K562 (cell line): ENCODE measurements at regions not wholly inside any gene's neighbourhood (a gene's known extent, or its start where the extent isn't known, plus 50 kb on each side); places are given as distances from the start of the nearest gene placed in this dataset.

Experiments
- BHLHE40 ChIP-seq: IDR thresholded peaks from 2 replicates; pipeline ENCODE4 v1.6.1; 2011; ENCODE audit warnings: low read length, improper control_type of control experiment
- CREB1 ChIP-seq, 2 experiments: sonication (generic) in 1 of 2; formaldehyde crosslinking in 1 of 2; IDR thresholded peaks; 2 replicates each; pipeline versions ENCODE4 v1.6.1 to v1.8.0; 2012 to 2022; ENCODE audit warnings: inconsistent platforms in 1 of 2, mild to moderate bottlenecking in 1 of 2, missing genetic modification reagents in 1 of 2, moderate library complexity in 1 of 2
- EZH2 ChIP-seq: IDR thresholded peaks from 2 replicates; pipeline ENCODE4 v1.6.1; 2012; ENCODE audit warnings: low read depth, mild to moderate bottlenecking, inconsistent platforms, low read length, borderline replicate concordance
- MAFK ChIP-seq: IDR thresholded peaks from 2 replicates; pipeline ENCODE4 v1.6.1; 2011; ENCODE audit warnings: low read length, improper control_type of control experiment
- NR2C2 ChIP-seq, 2 experiments: fragments of 200-800 bp in 1 of 2; sonication (Bioruptor generic) in 1 of 2; sonication (generic) in 1 of 2; formaldehyde crosslinking in 1 of 2; IDR thresholded peaks; 2 replicates each; pipeline versions ENCODE4 v1.6.1 to v1.8.0; 2016 to 2022; ENCODE audit warnings: mild to moderate bottlenecking in 1 of 2, missing compliant biosample characterization in 1 of 2, missing genetic modification characterization in 1 of 2, missing genetic modification reagents in 1 of 2
- RAD21 ChIP-seq, 2 experiments: fragments of 250-450 bp in 1 of 2; fragments of 450-650 bp in 1 of 2; sonication (Bioruptor Pico) in 1 of 2; formaldehyde crosslinking in 1 of 2; IDR thresholded peaks in 1 of 2; conservative IDR thresholded peaks in 1 of 2; 2 replicates each; pipeline versions ENCODE4 v1.4.0 to v1.8.0; 2020 to 2022; ENCODE audit warnings: mild to moderate bottlenecking in 2 of 2, moderate library complexity in 1 of 2
- ZNF232 ChIP-seq: sonication (generic); formaldehyde crosslinking; IDR thresholded peaks from 2 replicates; pipeline ENCODE4 v1.8.0; 2022; ENCODE audit warnings: mild to moderate bottlenecking, missing genetic modification reagents
- TF ChIP-seq, protein P1 (sequence below), 3 experiments: IDR thresholded peaks in 2 of 3; conservative IDR thresholded peaks in 1 of 3; 2 replicates each; pipeline ENCODE4 v1.5.1; 2011 to 2012; ENCODE audit warnings: low read length in 3 of 3, mild to moderate bottlenecking in 3 of 3, control low read depth in 2 of 3, improper control_type of control experiment in 1 of 3, inconsistent platforms in 1 of 3, low read depth in 1 of 3, mixed read lengths in 1 of 3, moderate library complexity in 1 of 3; ENCODE audit not compliant: insufficient read depth in 2 of 3

DNA sequence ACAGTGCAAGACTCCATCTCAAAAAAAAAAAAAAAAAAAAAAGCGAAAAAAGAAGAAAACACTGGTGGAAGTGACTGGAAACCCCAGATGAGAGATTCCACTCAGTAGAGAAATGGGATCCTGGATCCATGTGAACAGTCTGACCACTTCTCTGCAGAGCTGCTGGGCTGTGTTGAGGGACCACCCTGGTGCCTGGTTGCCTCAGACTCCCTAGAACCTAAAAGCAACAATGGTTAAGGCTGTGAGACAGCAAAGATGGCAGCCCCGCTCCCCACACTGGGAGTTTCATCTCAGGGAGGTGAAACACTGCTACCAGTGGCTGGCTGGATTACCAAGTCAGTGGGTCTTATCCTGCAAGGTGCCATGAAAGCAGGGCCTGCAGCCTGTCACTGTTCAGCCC lies 152.8 kb upstream of the ARSJ start:
- TF ChIP-seq EZH2: no peak
- no peak for TF ChIP-seq ZNF232 (CRISPR knock-in tag)
- TF ChIP-seq NR2C2 (CRISPR knock-in tag; IDR thresholded peaks at IDR 0.05): no peak
- no peak for TF ChIP-seq NR2C2 (tag; IDR thresholded peaks at IDR 0.05)
- TF ChIP-seq BHLHE40: no peak
- no peak for TF ChIP-seq RAD21 (CRISPR knock-in tag; conservative IDR thresholded peaks at IDR 0.05 in 1 of 2, IDR thresholded peaks at IDR 0.05 in 1 of 2)
- no peak for TF ChIP-seq MAFK
- TF ChIP-seq, protein P1, sequence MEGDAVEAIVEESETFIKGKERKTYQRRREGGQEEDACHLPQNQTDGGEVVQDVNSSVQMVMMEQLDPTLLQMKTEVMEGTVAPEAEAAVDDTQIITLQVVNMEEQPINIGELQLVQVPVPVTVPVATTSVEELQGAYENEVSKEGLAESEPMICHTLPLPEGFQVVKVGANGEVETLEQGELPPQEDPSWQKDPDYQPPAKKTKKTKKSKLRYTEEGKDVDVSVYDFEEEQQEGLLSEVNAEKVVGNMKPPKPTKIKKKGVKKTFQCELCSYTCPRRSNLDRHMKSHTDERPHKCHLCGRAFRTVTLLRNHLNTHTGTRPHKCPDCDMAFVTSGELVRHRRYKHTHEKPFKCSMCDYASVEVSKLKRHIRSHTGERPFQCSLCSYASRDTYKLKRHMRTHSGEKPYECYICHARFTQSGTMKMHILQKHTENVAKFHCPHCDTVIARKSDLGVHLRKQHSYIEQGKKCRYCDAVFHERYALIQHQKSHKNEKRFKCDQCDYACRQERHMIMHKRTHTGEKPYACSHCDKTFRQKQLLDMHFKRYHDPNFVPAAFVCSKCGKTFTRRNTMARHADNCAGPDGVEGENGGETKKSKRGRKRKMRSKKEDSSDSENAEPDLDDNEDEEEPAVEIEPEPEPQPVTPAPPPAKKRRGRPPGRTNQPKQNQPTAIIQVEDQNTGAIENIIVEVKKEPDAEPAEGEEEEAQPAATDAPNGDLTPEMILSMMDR (IDR thresholded peaks at IDR 0.05 in 2 of 3, conservative IDR thresholded peaks at IDR 0.05 in 1 of 3; ENCODE audit: insufficient read depth in 2 of 3, low read depth in 1 of 3, low read length in 3 of 3): no peak
- no peak for TF ChIP-seq CREB1 (IDR thresholded peaks at IDR 0.05)
- no peak for TF ChIP-seq CREB1 (CRISPR knock-in tag; IDR thresholded peaks at IDR 0.05)
